SKM-1 (cell line): ENCODE measurements at regions not wholly inside any gene's neighbourhood (a gene's known extent, or its start where the extent isn't known, plus 50 kb on each side); places are given as distances from the start of the nearest gene placed in this dataset.

Source experiments
- DNase-seq: peaks from one replicate; lab custom pipeline; 2025; ENCODE audit not compliant: unreplicated experiment; lab: John Stamatoyannopoulos, UW

GRCh38 chr3:72470904-72471417 lies 377.3 kb downstream of the SHQ1 start:
- DNase-seq, result no peak

GRCh38 chr3:72465853-72466252 lies 382.4 kb downstream of the SHQ1 start:
- no peak for DNase-seq

- no peak for DNase-seq
Measured at GRCh38 chr3:72463083-72463482, 385.2 kb downstream of the SHQ1 start.

- no peak for DNase-seq
Measured at GRCh38 chr3:72462595-72463011, 385.6 kb downstream of the SHQ1 start.

- no peak for DNase-seq
Measured at GRCh38 chr3:72461787-72462186, 386.5 kb downstream of the SHQ1 start.

- no peak for DNase-seq
Measured at GRCh38 chr3:72460205-72461174, 387.8 kb downstream of the SHQ1 start.

GRCh38 chr3:72459588-72459987 lies 388.7 kb downstream of the SHQ1 start:
- DNase-seq, result no peak

GRCh38 chr3:72458375-72458774 lies 389.9 kb downstream of the SHQ1 start:
- DNase-seq, result no peak

GRCh38 chr3:72454441-72454840 lies 393.8 kb downstream of the SHQ1 start:
- DNase-seq, result no peak

- no peak for DNase-seq
Measured at GRCh38 chr3:72453706-72454105, 394.5 kb downstream of the SHQ1 start.

- DNase-seq, result no peak
Measured at GRCh38 chr3:72452745-72453144, 395.5 kb downstream of the SHQ1 start.

- no peak for DNase-seq
Measured at GRCh38 chr3:72451841-72452240, 396.4 kb downstream of the SHQ1 start.

GRCh38 chr3:72449551-72449950 lies 398.7 kb downstream of the SHQ1 start:
- DNase-seq, result no peak

- DNase-seq, result no peak
Measured at GRCh38 chr3:72448858-72449257, 399.4 kb downstream of the SHQ1 start.

GRCh38 chr3:72448375-72448823 lies 399.8 kb downstream of the SHQ1 start:
- no peak for DNase-seq

- DNase-seq, result peak; percentile 62
Measured at GRCh38 chr3:72447059-72447946, 400.9 kb downstream of the SHQ1 start.

- DNase-seq, result no peak
Measured at GRCh38 chr3:72446218-72447058, 401.8 kb downstream of the SHQ1 start, which contains the start of gene RYBP. RYBP (minus strand) TSS chr3:72446621.

- no peak for DNase-seq
Measured at GRCh38 chr3:72445827-72446217, 402.4 kb downstream of the SHQ1 start.

- DNase-seq, result no peak
Measured at GRCh38 chr3:72444656-72445223, 403.5 kb downstream of the SHQ1 start.

GRCh38 chr3:72442759-72443158 lies 405.5 kb downstream of the SHQ1 start:
- no peak for DNase-seq
